Right atrium auricular region (tissue), 2 donors: ENCODE measurements at regions not wholly inside any gene's neighbourhood (a gene's known extent, or its start where the extent isn't known, plus 50 kb on each side); places are given as distances from the start of the nearest gene placed in this dataset.
"Not testable (repeated sequence)": the region's sequence is repeated elsewhere in the genome, so short reads cannot be mapped to it uniquely, and the experiment has no call there.

Source experiments
- DNase-seq: peaks from one replicate; pipeline ENCODE4 v3.0.0-alpha.2; 2019; ENCODE audit warnings: low spot score
- H3K27ac ChIP-seq, 2 donors: fragments of 200-600 bp; sonication (generic); 1 replicate in 1 of 2; 2 replicates in 1 of 2; pipeline ENCODE4 v1.5.1; 2016 to 2019
- H3K27me3 ChIP-seq, 2 donors: fragments of 200-600 bp; sonication (generic); one replicate each; pipeline versions ENCODE4 v1.5.1 to v1.6.0; 2017 to 2019
- H3K36me3 ChIP-seq: fragments of 200-600 bp; sonication (generic); one replicate; pipeline ENCODE4 v1.5.1; 2016
- H3K4me1 ChIP-seq, 2 donors: fragments of 200-600 bp; sonication (generic); one replicate each; pipeline versions ENCODE4 v1.5.1 to v1.6.0; 2017 to 2019
- H3K4me3 ChIP-seq, 2 donors: fragments of 200-600 bp; sonication (generic); 1 replicate in 1 of 2; 2 replicates in 1 of 2; pipeline ENCODE4 v1.5.1; 2017 to 2019; ENCODE audit warnings: mild to moderate bottlenecking in 1 of 2, moderate library complexity in 1 of 2
- H3K9me3 ChIP-seq, 2 donors: fragments of 200-600 bp; sonication (generic); one replicate each; pipeline ENCODE4 v1.5.1; 2019
- TF ChIP-seq, protein P1 (sequence below), 2 donors: fragments of 200-600 bp; sonication (generic); IDR thresholded peaks; one replicate each; pipeline ENCODE4 v1.5.1; 2019; ENCODE audit warnings: antibody characterized with exemption in 2 of 2

DNA sequence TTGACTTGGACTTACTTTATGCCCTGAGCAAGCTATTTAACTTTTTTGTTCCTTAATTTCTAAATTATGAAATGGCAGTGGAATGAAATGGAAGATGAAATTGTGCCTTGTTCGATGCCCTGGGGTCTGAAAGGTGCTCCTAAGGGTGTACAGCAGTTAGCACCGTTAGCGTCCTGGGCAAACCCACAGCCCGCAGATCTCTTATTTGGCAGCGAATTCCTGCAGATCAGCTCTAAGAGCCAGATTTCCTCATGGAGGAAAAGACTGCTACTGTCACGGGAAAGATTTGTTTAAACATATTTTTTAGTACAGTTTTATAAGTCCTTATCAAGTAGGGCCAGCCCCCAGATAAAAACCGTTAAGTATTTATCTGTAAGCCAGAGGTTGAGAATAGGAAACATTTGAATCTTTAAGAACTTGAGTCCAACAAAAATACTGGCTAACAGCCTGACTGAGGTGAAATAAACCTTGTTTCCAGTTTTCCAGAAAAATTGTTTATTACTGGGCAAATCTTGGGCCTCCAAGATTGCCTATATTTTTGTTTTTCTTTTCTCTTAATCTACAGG, 216.5 kb upstream of the DMRT1 start:
- Histone ChIP-seq H3K9me3 (no peaks in the 10 kb centered on the region), H3K4me1 (peaks cover 0 to 49% of the 10 kb centered on the region in 2 donors), H3K27ac (peak overlapping the region; percentile 68 to 71), H3K4me3 (no peak overlapping the region), H3K27me3 (no peaks in the 10 kb centered on the region), H3K36me3 (no peaks in the 10 kb centered on the region)
- TF ChIP-seq, protein P1, sequence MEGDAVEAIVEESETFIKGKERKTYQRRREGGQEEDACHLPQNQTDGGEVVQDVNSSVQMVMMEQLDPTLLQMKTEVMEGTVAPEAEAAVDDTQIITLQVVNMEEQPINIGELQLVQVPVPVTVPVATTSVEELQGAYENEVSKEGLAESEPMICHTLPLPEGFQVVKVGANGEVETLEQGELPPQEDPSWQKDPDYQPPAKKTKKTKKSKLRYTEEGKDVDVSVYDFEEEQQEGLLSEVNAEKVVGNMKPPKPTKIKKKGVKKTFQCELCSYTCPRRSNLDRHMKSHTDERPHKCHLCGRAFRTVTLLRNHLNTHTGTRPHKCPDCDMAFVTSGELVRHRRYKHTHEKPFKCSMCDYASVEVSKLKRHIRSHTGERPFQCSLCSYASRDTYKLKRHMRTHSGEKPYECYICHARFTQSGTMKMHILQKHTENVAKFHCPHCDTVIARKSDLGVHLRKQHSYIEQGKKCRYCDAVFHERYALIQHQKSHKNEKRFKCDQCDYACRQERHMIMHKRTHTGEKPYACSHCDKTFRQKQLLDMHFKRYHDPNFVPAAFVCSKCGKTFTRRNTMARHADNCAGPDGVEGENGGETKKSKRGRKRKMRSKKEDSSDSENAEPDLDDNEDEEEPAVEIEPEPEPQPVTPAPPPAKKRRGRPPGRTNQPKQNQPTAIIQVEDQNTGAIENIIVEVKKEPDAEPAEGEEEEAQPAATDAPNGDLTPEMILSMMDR (IDR thresholded peaks at IDR 0.05) = no peak
- DNase-seq = no peak

GRCh38 chr9:625613-626012, 215.9 kb upstream of the DMRT1 start:
- H3K27me3 ChIP-seq = no peaks in the 10 kb centered on the region
- H3K4me3 ChIP-seq = no peak overlapping the region
- no peak for DNase-seq
- no peaks in the 10 kb centered on the region for H3K36me3 ChIP-seq
- H3K27ac ChIP-seq = peak overlapping the region; percentile 68 to 71
- H3K9me3 ChIP-seq = no peaks in the 10 kb centered on the region
- TF ChIP-seq, protein P1 (IDR thresholded peaks at IDR 0.05) = no peak
- peaks cover 0 to 49% of the 10 kb centered on the region in 2 donors for H3K4me1 ChIP-seq

DNA sequence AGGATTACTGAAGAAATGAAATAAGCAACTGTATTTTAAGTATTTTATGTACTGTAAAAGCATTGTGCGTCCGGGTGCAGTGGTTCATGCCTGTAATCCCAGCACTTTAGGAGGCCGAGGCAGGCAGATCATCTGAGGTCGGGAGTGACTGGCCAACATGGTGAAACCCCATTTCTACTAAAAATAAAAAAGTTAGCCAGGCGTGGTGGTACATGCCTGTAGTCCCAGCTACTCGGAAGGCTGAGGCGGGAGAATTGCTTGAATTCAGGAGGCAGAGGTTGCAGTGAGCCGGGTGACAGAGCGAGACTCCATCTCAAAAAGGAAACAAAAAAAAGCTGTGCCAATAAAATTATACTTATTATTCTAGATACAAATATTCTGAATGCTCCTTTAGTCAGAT, 215.4 kb upstream of the DMRT1 start:
- not testable (repeated sequence) for H3K27me3 ChIP-seq, H3K4me3 ChIP-seq, H3K9me3 ChIP-seq, DNase-seq, H3K36me3 ChIP-seq
- H3K4me1 ChIP-seq = peaks cover 0 to 49% of the 10 kb centered on the region in 2 donors
- H3K27ac ChIP-seq = peak overlapping the region; percentile 68 to 71

DNA sequence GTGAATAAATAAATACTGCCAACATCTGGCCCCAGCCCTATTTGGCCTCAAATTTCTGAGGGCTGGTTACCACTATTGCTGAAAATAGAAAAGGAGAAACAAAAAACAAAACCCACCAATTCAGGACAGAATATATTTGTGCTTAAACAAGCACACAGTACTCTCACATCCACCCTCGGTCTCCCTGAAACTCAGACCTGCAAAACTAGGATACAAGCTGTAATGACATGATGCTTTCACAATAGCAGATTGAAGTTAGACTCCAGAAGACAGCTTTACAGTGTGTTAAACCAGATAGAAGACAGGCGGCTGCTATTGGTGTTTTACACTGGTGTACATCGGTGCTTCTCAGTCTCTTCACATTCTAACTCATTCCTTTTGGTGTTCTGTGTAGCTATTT, 214.9 kb upstream of the DMRT1 start:
- no peak overlapping the region for H3K4me3 ChIP-seq
- no peaks in the 10 kb centered on the region for H3K36me3 ChIP-seq
- DNase-seq = no peak
- no peaks in the 10 kb centered on the region for H3K27me3 ChIP-seq
- peaks cover 0 to 49% of the 10 kb centered on the region in 2 donors for H3K4me1 ChIP-seq
- H3K27ac ChIP-seq = peak overlapping the region; percentile 68 to 71
- TF ChIP-seq, protein P1 (IDR thresholded peaks at IDR 0.05) = no peak
- no peaks in the 10 kb centered on the region for H3K9me3 ChIP-seq

- no peak for DNase-seq
- Histone ChIP-seq H3K27ac (peak overlapping the region; percentile 68 to 71), H3K4me3 (no peak overlapping the region), H3K9me3 (no peaks in the 10 kb centered on the region), H3K36me3 (no peaks in the 10 kb centered on the region), H3K4me1 (peaks cover 0 to 49% of the 10 kb centered on the region in 2 donors), H3K27me3 (no peaks in the 10 kb centered on the region)
- TF ChIP-seq, protein P1 (IDR thresholded peaks at IDR 0.05) = no peak
Observed at GRCh38 chr9:627336-627970, 214.0 kb upstream of the DMRT1 start.

DNA sequence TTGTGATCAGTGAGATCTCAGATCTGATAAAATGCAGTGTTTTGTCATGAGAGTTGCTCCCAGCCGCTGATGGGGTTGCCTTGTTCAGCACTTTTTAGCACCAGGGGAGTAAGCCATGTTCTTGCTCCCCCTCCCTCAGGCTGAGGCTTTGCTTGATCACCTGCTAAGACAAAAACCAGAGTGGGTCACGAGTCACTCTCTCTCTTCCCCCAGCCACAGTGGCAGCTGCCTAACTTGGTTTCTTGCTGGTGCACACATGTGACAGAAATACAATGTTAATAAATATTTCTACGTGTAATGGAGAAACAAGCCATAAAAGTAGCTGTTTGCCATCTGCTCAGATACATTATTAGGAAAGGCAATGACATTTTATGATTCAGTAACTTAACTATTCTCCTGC, 212.4 kb upstream of the DMRT1 start:
- H3K36me3 ChIP-seq = no peaks in the 10 kb centered on the region
- TF ChIP-seq, protein P1 (IDR thresholded peaks at IDR 0.05) = no peak
- H3K4me3 ChIP-seq = no peak overlapping the region
- H3K9me3 ChIP-seq = no peaks in the 10 kb centered on the region
- H3K27me3 ChIP-seq = no peaks in the 10 kb centered on the region
- H3K27ac ChIP-seq = peak overlapping the region in 1 of 2 donors; percentile 71
- peaks cover 0 to 48% of the 10 kb centered on the region in 2 donors for H3K4me1 ChIP-seq
- no peak for DNase-seq
